Activated CD4-positive, alpha-beta T cell treated with anti-CD3 and anti-CD28 coated beads for 36 hours (primary cell): ENCODE measurements at regions not wholly inside any gene's neighbourhood (a gene's known extent, or its start where the extent isn't known, plus 50 kb on each side); places are given as distances from the start of the nearest gene placed in this dataset.

Experiments
- ATAC-seq: fragments of 200-7000 bp; cut with Tn5 transposase; one replicate; pipeline ENCODE4 v1.10.0; 2021; ENCODE audit warnings: mild to moderate bottlenecking, moderate library complexity
- CTCF ChIA-PET: fragments of 350-600 bp; sonication (Branson Sonifier 250); formaldehyde crosslinking; loops from one replicate; lab custom pipeline; 2021; ENCODE audit warnings: antibody characterized with exemption; lab: Charles Lee
- POLR2A ChIA-PET: fragments of 350-600 bp; sonication (Branson Sonifier 250); formaldehyde crosslinking; loops from one replicate; lab custom pipeline; 2021; ENCODE audit warnings: antibody characterized with exemption, inconsistent platforms; lab: Charles Lee
- DNase-seq: peaks from one replicate; pipeline ENCODE4 v3.0.0-alpha.2; 2020
- H3K27ac Mint-ChIP-seq: one replicate; pipeline ENCODE4 v1.8.0; 2021; ENCODE audit warnings: mixed read lengths
- H3K27me3 Mint-ChIP-seq: one replicate; pipeline ENCODE4 v1.8.0; 2021; ENCODE audit warnings: mixed read lengths
- H3K36me3 Mint-ChIP-seq: one replicate; pipeline ENCODE4 v1.8.0; 2021; ENCODE audit warnings: low read depth, mixed read lengths
- H3K4me1 Mint-ChIP-seq: one replicate; pipeline ENCODE4 v1.8.0; 2021; ENCODE audit warnings: mixed read lengths
- H3K4me3 Mint-ChIP-seq: one replicate; pipeline ENCODE4 v1.8.0; 2021; ENCODE audit warnings: mild to moderate bottlenecking, moderate library complexity, mixed read lengths
- H3K9me3 Mint-ChIP-seq: one replicate; pipeline ENCODE4 v1.8.0; 2021; ENCODE audit warnings: low read depth, mixed read lengths
- intact Hi-C, 2 experiments: fragments of 100-400 bp; cut with DNase I in 1 of 2; cut with micrococcal nuclease in 1 of 2; formaldehyde crosslinking; loops; one replicate each; pipeline versions ENCODE4 v1.14.2 to v1.15.1; 2022 to 2024; cut with DNase I, micrococcal nuclease

DNA sequence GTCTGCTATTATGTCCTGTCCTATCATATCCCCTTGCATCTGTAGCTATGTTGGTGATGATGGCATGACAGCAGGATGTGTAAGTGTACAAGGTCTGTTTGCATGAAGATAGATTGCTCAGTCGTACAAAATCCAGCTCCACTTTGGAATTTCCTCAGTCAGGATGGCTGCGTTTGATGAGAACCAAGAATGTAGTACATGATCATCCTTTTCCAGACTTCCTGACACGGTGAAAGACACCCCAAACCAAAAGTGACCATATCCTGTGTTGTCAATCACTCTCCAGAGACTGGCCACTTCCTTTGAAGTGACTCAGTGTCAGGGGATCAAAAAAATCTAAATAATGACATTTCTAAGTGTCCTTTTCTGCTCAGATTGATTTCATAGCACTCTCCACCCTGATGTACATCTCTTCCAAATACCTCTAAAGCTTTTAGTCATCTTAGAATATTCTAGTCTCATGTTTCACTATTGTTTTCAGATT lies 213.4 kb downstream of the PLK2 start:
- no peaks in the 10 kb centered on the region for H3K4me1 Mint-ChIP-seq
- intact Hi-C loops, result no loop called here
- peaks cover 2% of the 10 kb centered on the region for H3K27me3 Mint-ChIP-seq
- ChIA-PET CTCF (no interaction called here), POLR2A (no interaction called here)
- no peak overlapping the region for H3K4me3 Mint-ChIP-seq
- DNase-seq (no peak), ATAC-seq (no peak)
- H3K27ac Mint-ChIP-seq, result no peak overlapping the region
- H3K9me3 Mint-ChIP-seq, result no peaks in the 10 kb centered on the region
- H3K36me3 Mint-ChIP-seq, result no peaks in the 10 kb centered on the region

DNA sequence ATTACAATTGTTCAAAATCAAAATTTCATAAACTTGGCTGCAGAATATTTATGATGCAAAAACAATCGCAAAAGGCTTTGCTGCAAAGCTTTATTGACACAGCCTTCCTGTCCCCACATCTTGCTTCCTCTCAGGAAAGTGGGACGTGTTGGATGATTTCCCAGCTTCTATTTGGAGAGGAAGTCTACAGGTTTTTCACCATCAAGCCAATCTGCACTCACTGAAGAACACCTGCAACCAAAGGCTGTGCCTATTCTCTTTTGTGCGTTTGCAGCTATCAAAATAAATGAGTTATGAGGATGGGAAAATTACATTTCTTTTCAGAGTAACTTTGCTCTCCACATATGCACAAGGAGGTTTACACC lies 214.4 kb downstream of the PLK2 start:
- CTCF ChIA-PET, result no interaction called here
- Mint-ChIP-seq H3K27ac (no peak overlapping the region), H3K36me3 (no peaks in the 10 kb centered on the region), H3K27me3 (no peaks in the 10 kb centered on the region), H3K9me3 (no peaks in the 10 kb centered on the region), H3K4me3 (no peak overlapping the region), H3K4me1 (no peaks in the 10 kb centered on the region)
- DNase-seq (no peak), ATAC-seq (no peak)
- intact Hi-C loops, result no loop called here
- POLR2A ChIA-PET, result no interaction called here

- H3K27me3 Mint-ChIP-seq, result no peaks in the 10 kb centered on the region
- intact Hi-C loops, result no loop called here
- POLR2A ChIA-PET, result no interaction called here
These were observed 214.9 kb downstream of the PLK2 start for GRCh38 chr5:58244819-58245475.

GRCh38 chr5:58241389-58241788 lies 218.5 kb downstream of the PLK2 start:
- Mint-ChIP-seq H3K9me3 (no peaks in the 10 kb centered on the region), H3K4me3 (no peak overlapping the region), H3K36me3 (no peaks in the 10 kb centered on the region), H3K4me1 (no peaks in the 10 kb centered on the region), H3K27ac (no peak overlapping the region), H3K27me3 (no peaks in the 10 kb centered on the region)
- DNase-seq (no peak), ATAC-seq (no peak)
- CTCF ChIA-PET, result no interaction called here
- POLR2A ChIA-PET, result no interaction called here
- intact Hi-C loops, result no loop called here

More at GRCh38 chr5:58244819-58245475, 214.9 kb downstream of the PLK2 start:
- Mint-ChIP-seq H3K4me1 (no peaks in the 10 kb centered on the region), H3K36me3 (no peaks in the 10 kb centered on the region), H3K4me3 (no peak overlapping the region), H3K27ac (no peak overlapping the region), H3K9me3 (no peaks in the 10 kb centered on the region)
- ATAC-seq (no peak), DNase-seq (no peak)
- CTCF ChIA-PET, result interaction anchor here (0.8 kb wide), 1 partner anchor 10 kb away, joined by 3 read pairs; no protein-coding TSS in a partner anchor

DNA sequence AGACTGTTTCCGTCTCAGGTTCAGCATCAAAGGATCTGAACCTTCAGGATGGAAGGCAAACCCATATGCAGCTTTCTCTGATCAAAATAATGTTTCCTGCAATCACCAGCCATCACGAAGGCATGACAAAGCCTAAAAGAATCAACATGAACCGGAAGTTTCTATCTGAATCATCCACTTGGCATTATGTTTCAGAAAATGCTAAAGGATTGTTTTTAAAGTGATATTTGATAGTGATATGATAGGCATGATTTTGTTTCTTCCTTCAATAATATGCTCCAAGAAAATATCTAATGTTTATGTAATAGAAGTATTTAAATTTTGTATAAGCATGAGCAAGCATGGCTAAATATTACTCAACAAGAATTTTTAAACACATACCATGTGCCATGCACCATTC lies 219.6 kb downstream of the PLK2 start:
- POLR2A ChIA-PET, result no interaction called here

GRCh38 chr5:58239731-58240130 lies 220.2 kb downstream of the PLK2 start:
- Mint-ChIP-seq H3K4me3 (no peak overlapping the region), H3K36me3 (no peaks in the 10 kb centered on the region), H3K4me1 (no peaks in the 10 kb centered on the region), H3K27me3 (no peaks in the 10 kb centered on the region), H3K9me3 (no peaks in the 10 kb centered on the region), H3K27ac (no peak overlapping the region)
- intact Hi-C loops, result loop anchor here in 1 of 2 experiments (1.0 kb wide), 1 partner anchor 40 kb away; no protein-coding TSS in a partner anchor
- ChIA-PET CTCF (no interaction called here), POLR2A (no interaction called here)
- DNase-seq (no peak), ATAC-seq (no peak)

More for the DNA sequence above, 219.6 kb downstream of the PLK2 start:
- no peak overlapping the region for H3K4me3 Mint-ChIP-seq
- H3K27me3 Mint-ChIP-seq, result no peaks in the 10 kb centered on the region
- ATAC-seq, result no peak
- no peaks in the 10 kb centered on the region for H3K9me3 Mint-ChIP-seq
- CTCF ChIA-PET, result no interaction called here
- intact Hi-C loops, result no loop called here
- no peaks in the 10 kb centered on the region for H3K4me1 Mint-ChIP-seq
- no peak overlapping the region for H3K27ac Mint-ChIP-seq
- DNase-seq, result no peak
- H3K36me3 Mint-ChIP-seq, result no peaks in the 10 kb centered on the region

GRCh38 chr5:58239045-58239444 lies 220.8 kb downstream of the PLK2 start:
- H3K36me3 Mint-ChIP-seq, result no peaks in the 10 kb centered on the region

GRCh38 chr5:58236498-58236897 lies 223.4 kb downstream of the PLK2 start:
- CTCF ChIA-PET, result interaction anchor here (1.0 kb wide), 1 partner anchor 938 kb away, joined by 3 read pairs; no protein-coding TSS in a partner anchor
- ATAC-seq (no peak), DNase-seq (no peak)
- Mint-ChIP-seq H3K4me3 (no peak overlapping the region), H3K36me3 (no peaks in the 10 kb centered on the region), H3K27ac (no peak overlapping the region), H3K4me1 (no peaks in the 10 kb centered on the region), H3K27me3 (no peaks in the 10 kb centered on the region), H3K9me3 (no peaks in the 10 kb centered on the region)
- intact Hi-C loops, result no loop called here
- POLR2A ChIA-PET, result no interaction called here

More at GRCh38 chr5:58239045-58239444, 220.8 kb downstream of the PLK2 start:
- ATAC-seq (peak; percentile 30), DNase-seq (no peak)
- no peak overlapping the region for H3K27ac Mint-ChIP-seq
- ChIA-PET CTCF (interaction anchor here (1.5 kb wide), 1 partner anchor 15 kb away, joined by 4 read pairs; no protein-coding TSS in a partner anchor), POLR2A (no interaction called here)
- no peaks in the 10 kb centered on the region for H3K4me1 Mint-ChIP-seq
- no peaks in the 10 kb centered on the region for H3K27me3 Mint-ChIP-seq
- intact Hi-C loops, result loop anchor here in 1 of 2 experiments (1.0 kb wide), 1 partner anchor 40 kb away; no protein-coding TSS in a partner anchor
- no peak overlapping the region for H3K4me3 Mint-ChIP-seq
- no peaks in the 10 kb centered on the region for H3K9me3 Mint-ChIP-seq

GRCh38 chr5:58235299-58235698 lies 224.6 kb downstream of the PLK2 start:
- H3K27me3 Mint-ChIP-seq, result no peaks in the 10 kb centered on the region
- no peak overlapping the region for H3K27ac Mint-ChIP-seq
- POLR2A ChIA-PET, result no interaction called here
- no peaks in the 10 kb centered on the region for H3K9me3 Mint-ChIP-seq
- no peaks in the 10 kb centered on the region for H3K4me1 Mint-ChIP-seq
- DNase-seq, result no peak
- CTCF ChIA-PET, result no interaction called here
- no peaks in the 10 kb centered on the region for H3K36me3 Mint-ChIP-seq
- H3K4me3 Mint-ChIP-seq, result no peak overlapping the region
- intact Hi-C loops, result no loop called here
- no peak for ATAC-seq

DNA sequence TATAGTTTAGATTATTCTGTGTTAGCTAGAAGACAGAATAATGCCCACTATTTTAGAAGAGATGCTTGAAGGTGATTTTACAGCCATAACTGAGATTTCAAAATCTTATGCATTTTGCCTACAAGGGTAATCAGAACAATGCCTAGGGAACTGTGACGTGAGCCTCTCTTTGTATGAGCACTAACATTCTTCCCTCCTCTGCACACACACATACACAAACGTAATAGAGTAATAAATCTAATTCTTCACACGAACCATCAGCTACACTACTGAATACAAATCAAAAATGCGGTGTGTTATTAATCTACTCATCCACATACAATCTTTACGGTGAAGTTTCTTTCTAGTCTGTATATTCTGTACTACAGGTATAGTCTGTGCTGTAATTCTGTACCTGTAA lies 227.8 kb downstream of the PLK2 start:
- Mint-ChIP-seq H3K4me3 (no peak overlapping the region), H3K27ac (no peak overlapping the region), H3K27me3 (no peaks in the 10 kb centered on the region), H3K9me3 (no peaks in the 10 kb centered on the region), H3K4me1 (no peaks in the 10 kb centered on the region), H3K36me3 (no peaks in the 10 kb centered on the region)
- CTCF ChIA-PET, result no interaction called here
- intact Hi-C loops, result no loop called here
- ATAC-seq (no peak), DNase-seq (no peak)
- POLR2A ChIA-PET, result no interaction called here

GRCh38 chr5:58231041-58231440 lies 228.8 kb downstream of the PLK2 start:
- Mint-ChIP-seq H3K27me3 (no peaks in the 10 kb centered on the region), H3K4me3 (no peak overlapping the region), H3K4me1 (no peaks in the 10 kb centered on the region), H3K36me3 (no peaks in the 10 kb centered on the region), H3K9me3 (no peaks in the 10 kb centered on the region), H3K27ac (no peak overlapping the region)
- DNase-seq (no peak), ATAC-seq (no peak)
- intact Hi-C loops, result no loop called here
- POLR2A ChIA-PET, result no interaction called here
- CTCF ChIA-PET, result no interaction called here

DNA sequence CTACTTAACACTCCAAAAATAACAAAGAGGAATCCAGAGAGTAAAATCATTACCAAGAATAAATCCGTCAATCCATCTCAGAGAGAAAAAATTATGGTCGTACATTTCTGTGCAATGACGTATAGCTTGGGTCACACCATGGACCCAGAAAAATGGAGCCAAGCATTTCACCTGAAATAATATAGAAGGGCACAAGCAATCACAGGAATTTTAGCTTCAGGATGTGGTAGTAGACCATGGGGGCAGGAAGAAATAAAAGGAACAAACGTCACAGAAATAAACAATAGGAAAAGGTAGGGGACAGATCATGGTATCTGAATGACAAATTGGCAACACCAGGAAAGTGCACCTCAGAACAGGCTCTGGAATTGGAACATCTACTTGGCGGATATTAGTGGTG lies 231.0 kb downstream of the PLK2 start:
- H3K36me3 Mint-ChIP-seq, result no peaks in the 10 kb centered on the region
- H3K9me3 Mint-ChIP-seq, result no peaks in the 10 kb centered on the region

More for the DNA sequence above, 231.0 kb downstream of the PLK2 start:
- CTCF ChIA-PET, result no interaction called here
- no peaks in the 10 kb centered on the region for H3K4me1 Mint-ChIP-seq
- intact Hi-C loops, result no loop called here
- no peak overlapping the region for H3K4me3 Mint-ChIP-seq
- DNase-seq, result no peak
- POLR2A ChIA-PET, result no interaction called here
- H3K27ac Mint-ChIP-seq, result no peak overlapping the region
- H3K27me3 Mint-ChIP-seq, result no peaks in the 10 kb centered on the region
- ATAC-seq, result no peak
